ENCODE measurements at regions not wholly inside any gene's neighbourhood (a gene's known extent, or its start where the extent isn't known, plus 50 kb on each side); places are given as distances from the start of the nearest gene placed in this dataset.
"Not testable (repeated sequence)": the region's sequence is repeated elsewhere in the genome, so short reads cannot be mapped to it uniquely, and the experiment has no call there.

DNA sequence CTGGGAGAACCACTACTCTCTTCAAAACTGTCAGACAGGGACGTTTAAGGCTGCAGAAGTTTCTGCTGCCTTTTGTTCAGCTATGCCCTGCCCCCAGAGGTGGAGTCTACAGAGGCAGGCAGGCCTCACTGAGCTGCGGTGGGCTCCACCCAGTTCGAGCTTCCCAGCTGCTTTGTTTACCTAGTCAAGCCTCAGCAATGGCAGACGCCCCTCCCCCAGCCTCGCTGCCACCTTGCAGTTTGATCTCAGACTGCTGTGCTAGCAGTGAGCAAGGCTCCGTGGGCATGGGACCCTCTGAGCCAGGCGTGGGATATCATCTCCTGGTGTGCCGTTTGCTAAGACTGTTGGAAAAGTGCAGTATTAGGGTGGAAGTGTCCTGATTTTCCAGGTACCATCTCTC lies 258.6 kb upstream of the GOT2 start:
- not testable (repeated sequence) for DNase-seq

DNA sequence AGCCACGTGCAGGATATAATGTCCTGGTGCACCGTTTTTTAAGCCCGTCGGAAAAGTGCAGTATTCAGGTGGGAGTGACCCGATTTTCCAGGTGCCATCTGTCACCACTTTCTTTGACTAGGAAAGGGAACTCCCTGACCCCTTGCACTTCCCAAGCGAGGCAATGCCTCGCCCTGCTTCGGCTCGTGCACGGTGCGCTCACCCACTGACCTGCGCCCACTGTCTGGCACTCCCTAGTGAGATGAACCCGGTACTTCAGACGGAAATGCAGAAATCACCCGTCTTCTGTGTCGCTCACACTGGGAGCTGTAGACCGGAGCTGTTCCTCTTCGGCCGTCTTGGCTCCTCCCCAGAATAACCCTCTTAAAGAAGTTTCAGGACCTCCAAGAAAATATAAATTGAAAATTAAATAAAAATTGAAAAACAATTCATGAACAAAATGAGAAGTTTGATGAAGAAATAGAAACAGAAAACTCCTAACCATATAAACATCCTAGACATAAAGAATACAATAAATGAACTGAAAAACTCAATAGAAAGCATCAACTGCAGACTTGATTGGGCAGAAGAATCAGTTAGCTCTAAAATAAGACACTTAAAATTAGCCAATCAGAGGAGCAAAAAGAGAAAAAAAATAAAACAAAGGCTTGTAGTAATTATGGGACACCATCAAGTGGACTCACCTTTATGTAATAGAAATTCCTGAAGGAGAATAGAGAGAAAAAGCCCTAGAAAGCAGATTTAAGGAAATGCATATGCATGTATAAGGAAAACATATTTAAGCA lies 249.3 kb upstream of the GOT2 start:
- not testable (repeated sequence) for DNase-seq

DNA sequence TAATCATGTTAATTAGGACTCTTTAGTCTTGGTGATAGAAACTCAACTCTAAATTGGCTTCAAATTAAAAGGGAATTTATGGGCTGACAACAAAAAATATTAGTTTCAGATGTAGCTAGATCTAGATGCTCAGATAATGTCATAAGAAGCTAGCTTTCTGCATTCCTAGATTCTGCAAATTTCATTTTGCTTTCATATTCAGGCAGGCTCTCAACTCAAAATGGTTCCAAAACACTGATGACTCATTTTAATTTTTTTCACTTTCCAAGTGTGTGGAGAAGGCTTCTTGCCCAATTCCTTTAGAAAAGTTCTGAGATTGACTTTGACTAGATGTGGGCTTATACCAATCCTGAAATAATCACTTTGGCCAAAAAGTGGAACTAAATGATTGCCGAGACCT lies 236.7 kb upstream of the GOT2 start:
- DNase-seq = no peak

DNA sequence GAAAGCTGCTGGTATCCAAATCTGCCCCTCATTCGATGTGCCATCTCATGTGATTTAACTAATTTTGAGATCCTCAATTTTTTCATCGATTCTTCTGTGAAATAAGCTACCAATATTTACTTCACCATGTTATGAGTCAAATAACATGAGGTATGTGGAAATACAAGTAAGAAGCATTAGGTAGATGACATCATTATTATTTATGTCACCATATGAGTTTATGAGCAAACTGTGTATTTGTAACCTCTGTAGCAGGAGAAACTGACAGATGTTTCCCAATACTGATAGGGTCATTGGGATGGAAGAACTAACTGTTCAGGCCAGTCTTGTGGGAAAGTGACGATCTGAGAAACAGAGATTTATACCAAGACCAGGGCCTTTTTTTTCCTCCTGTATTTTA lies 229.4 kb upstream of the GOT2 start:
- DNase-seq = no peak

DNA sequence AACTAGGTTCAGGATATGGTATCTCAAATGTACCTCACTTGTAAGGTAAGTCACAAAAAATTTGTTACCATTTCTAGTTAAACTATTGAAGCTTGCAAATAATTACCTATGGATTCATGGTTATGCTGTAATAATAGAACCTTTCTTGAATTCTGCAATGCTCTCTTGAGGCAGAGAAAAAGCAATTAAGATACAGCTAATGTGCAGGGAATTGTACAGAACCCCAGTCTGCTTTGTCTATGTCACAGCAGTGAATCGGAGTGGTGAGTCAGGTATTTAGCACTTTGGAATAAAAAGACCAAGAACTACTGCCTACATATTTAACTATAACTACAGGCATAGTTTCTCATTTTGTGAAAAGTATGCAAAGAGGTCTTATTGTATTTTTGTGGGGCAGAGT lies 228.7 kb upstream of the GOT2 start:
- DNase-seq = no peak

DNA sequence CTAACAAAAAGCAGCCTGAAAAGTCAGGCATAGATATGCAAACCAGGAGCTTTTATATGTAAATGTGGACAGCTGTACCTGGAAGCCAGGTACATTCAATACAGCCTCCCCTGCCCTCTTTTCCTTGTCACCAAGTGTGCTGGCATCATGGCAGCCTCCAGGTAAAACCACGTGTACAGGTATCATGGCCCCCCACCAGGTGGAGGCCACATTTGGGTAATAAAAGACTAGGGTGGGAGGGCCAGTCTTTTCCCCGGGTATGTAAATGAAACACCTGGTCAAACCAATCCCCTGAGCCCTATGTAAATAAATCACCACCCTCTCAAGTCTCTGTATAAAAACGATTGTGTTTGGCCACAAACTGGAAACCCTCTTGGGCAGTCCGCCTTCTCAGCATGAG lies 226.4 kb upstream of the GOT2 start:
- no peak for DNase-seq

DNA sequence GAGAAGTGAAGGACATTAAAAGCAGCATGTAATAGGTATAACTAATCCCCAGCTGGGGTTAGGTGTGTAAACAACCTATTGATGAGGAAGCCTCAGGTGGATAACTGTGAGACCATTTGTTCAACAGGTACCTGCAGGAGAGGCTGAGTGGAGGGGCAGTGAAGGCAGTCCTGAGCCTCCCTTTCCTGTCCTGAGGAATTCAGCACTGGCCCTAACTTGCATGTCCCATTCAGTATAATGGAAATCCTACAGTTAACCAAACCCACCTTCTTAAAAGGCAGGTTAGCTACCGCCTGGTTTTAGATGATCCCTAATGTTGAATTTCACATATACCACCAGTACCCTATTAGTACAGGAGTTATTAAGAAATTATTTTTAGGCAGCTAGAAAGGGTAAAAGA lies 225.9 kb upstream of the GOT2 start:
- no peak for DNase-seq

DNA sequence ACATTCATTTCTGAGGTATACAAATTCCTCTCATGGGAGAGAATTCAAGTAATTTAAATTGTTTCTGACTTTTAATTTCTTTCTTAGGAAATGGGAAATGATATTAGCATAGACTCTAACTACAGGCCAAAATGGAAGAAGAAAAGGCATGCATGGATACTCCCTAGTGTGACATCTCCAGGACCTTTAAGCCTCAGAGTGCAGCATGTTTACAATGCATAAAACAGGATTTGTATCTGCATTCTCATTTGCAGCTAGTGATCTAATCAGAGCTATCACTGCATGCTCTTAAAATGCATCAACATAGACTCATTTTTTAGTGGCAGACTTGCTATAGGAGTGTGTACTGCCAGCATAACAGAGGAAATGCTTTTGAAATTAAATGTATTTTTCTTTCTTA lies 224.6 kb upstream of the GOT2 start:
- DNase-seq = no peak

DNA sequence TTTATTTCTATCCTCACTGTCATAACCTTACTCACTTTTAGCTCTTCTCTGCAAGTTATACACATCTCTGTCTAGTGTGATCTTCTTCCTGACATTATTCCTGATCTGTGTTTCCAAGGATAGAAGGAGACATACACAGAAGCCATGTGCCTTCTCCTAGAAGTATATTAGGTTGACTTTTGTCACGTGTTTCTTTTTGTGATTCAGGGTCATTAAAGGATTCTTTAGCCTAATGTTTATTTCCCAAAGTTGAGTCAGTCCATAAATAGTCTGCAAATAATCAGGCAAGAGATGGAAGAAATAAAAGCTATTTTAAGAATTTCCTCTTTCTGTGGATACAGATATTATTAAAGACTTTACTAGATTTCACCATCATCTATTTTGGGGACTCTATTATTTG lies 214.1 kb upstream of the GOT2 start:
- DNase-seq = no peak

DNA sequence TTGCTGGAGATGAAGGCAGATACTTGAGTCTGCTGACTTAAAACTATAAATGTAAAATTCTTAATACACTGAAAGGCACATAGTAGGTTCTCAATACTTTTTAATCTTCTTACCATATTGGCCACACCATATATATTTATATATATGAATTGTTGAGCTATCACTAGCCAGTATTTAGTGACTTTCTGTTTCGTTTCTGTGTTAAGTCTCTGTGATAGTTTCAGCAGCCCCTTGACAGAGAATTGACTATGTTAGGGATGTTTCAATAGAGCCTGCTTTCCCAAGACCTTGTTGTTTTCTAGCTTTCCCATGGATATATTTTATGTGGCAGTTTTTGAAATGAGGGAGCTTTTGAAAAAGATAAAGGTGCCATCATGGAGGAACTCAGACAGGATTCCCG lies 206.5 kb upstream of the GOT2 start:
- no peak for DNase-seq

DNA sequence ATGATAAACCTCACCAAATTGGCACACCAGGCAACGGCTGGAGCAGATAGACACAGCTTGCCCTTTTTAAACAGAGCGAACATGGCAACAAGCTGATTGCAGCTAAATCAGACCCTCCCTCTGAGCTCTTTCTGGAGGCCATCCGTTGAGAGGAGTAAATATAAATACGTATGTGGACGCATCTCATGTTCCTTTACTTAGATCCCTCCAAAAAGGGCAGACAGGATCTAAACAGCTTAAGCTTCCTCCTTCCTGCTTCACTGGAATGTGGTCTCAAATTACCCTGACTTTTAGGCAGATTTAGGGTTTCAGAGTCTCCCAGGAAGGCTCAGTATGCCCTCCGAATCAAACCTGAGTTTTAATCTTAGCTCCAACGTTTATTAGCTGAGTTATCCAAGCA lies 204.7 kb upstream of the GOT2 start:
- no peak for DNase-seq

DNA sequence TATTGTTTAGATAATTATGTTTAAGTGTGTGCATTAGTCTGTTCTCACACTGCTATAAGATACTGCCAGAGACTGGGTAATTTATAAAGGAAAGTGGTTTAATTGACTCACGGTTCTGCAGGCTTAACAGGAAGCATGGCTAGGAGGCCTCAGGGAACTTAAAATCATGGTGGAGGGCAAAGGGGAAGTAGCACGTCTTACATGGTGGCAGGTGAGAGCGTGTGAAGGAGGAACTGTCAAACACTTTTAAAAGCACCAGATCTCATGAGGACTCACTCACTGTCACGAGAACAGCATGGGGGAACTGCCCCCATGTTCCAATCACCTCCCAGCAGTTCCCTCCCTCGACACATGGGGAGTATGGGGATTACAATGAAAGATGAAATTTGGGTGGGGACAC lies 203.5 kb upstream of the GOT2 start:
- no peak for DNase-seq

DNA sequence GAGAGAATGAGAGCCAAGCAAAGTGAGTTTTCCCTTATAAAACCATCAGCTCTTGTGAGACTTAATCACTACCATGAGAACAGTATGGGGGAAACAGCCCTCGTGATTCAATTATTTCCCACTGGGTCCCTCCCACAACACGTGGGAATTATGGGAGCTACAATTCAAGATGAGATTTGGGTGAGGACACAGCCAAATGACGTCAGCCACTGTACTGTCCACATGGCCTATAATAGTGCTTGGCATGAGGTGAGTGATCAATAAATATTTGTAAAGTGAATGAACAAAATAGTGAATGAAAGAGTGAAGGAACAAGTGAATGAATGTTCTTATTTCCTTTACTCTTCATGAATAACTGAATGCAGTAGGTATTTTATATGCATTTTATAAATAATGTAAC lies 199.1 kb upstream of the GOT2 start:
- no peak for DNase-seq

DNA sequence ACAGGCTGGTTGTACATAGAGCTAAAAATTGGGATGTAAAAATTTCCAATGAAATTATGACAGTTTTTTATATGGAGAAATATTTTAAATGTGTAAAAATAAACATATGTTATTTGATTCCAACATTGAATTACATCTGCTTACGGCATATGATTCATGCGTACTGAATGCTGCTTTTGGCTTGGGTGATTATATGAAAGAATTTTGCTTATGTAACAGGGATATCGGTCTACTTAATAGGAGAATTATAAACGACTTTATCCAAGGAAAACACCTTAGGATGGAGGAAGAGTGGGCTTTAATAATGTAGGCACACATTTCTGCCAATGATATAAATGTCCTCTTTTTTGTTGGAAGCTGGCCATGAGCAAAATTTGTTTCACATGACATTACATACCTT lies 197.3 kb upstream of the GOT2 start:
- DNase-seq = no peak

DNA sequence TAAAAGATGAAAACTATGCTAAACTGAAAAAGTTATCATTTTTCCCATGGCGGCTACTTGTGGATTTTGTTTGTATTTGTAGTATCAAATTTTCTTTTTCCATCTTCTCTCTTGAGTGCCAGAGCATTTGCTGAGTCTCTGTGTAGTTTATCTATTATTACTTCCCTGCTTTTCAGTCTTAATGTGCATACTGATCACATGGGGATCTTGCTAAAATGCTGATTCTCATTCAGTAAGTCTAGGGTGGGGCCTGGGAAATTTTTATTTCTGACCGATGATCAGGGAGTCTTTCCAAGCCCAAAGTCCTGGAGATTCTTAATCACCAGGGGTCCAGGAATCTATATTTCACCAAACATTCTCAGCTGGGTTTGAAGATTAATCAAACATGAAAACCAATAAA lies 189.0 kb upstream of the GOT2 start:
- no peak for DNase-seq

DNA sequence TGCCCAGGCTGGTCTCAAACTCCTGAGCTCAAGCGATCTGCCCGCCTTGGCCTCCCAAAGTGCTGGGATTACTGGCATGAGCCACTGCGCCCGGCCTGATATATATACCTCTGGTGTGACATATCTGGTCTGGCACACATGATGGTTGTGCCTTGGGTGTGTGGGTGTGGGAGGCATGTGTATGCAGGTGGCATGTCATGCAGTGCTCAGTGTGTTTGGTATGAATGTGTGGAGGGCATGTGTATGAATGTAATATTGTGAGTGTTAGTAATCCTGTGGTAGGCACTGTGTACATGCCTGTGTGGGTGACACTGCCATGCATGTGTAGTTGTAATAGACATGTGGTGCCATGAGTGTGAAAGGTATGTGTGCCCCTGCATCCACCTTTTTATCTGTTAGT lies 179.3 kb upstream of the GOT2 start:
- DNase-seq = no peak

DNA sequence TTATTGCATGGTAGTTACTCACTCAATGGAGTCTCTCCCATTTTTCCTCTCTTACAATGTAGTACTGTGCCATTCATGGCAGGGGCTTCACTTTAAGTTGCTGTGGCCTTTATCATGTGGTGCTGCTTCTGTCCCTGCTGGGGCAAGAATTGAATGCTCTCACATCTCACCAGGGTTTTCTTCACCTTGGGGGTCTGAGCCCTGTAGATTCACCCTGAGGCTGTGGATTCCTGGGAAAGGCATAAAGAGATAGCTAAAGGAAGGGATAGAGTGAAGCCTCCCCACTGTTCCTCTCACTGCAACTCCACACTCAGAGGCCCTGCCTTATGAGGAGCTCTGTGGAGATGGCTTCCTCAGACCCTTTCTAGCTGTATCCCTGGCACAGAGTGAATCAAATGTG lies 178.5 kb upstream of the GOT2 start:
- DNase-seq = no peak

DNA sequence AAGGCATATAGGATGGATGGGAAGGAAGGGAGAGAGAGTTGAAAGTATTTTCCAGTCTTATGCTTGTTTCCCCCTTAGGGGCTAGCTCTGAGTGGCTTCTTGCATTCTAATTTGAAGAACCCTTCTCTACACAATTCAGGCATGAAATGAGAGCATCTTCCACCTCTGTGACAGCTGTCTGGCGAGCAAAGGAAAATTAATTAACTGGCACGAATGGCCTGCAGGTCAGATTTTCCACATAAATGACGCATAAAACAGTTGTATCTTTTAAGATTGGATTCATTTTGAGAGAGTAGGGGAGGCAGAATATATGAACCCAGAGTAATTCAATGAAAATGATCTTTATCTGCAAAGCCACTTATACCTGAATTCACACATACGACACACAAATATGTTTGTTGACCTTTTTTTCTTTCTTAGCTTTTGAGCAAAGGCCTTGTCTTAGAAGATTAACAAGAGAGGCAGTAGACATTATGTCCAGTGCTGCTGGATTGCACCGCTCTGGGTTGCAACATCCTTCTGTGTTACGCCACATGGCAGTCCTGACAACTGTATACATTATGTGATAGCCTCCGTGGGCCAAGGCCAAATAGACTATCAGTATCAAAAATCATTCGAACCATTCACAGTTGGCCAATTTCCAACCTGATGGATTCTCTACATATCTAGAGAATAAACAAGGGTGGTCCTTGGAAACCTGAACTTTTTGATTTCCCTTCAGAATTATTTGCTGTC lies 173.0 kb upstream of the GOT2 start:
- DNase-seq = no peak

DNA sequence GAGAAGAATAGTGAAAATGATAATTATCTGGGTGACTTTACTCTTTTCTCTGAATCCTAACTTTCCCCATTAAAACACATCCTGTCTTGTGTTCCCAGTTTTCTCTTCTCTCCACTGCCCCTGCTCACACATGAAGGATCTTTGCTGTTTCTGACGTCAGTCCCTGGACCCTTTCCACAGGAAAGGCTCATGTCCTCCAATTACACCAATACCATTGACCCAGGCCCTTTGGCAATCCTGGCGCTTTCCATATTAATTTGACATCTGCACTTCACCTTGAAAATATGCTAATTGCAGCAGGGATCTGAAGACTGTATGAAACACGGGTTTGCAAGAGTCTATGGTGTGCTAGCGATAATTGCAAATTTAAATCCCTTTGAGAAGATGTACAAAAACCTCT lies 170.2 kb upstream of the GOT2 start:
- DNase-seq = no peak

DNA sequence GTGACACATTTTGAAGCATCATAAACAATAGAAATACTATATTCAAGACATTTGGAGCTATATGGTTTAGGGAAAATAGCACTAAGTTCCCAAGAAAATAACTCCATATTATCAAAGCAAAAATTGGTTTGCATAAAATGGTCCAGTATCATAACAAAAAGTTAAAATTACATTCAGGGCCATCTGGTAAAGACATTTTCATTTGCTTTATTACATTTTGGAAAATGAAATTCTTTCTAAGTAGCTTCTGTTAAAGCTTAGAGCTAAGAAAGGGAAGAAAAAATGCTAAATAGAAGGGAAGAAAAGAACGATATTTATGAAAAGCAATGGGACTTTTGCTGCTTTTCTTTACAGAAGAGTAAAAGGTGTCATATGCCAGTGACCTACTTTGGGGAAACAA lies 155.4 kb upstream of the GOT2 start:
- no peak for DNase-seq

DNA sequence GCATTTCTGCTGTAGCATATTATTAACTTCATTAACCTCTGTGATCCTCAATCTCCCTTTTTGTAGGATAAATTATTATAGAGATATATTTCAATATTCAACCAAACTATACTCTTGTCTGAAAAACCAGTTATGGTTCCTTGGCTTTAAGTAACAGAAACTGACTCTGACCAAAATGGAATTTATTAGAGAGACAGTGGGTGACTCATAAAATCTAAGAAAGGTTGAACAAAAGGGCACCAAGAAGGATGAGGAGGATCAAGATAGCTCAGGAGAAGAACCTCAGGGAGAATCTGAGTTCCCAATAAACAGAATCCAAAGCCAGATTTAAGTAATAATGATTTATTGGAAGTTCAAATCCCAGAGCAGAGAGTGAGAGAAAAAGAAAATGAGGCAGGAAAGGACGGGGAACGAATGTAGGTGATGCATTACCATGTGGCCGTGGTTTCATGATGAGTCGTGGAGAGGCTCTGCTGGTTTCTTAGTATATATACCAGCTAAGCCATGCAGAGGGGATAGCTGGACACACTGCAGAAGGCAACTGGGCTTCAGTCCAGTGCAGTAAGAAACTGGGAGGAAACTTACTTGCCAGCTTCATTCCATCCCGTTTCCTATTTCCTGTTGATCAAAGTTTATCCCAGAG lies 151.5 kb upstream of the GOT2 start:
- DNase-seq = no peak

DNA sequence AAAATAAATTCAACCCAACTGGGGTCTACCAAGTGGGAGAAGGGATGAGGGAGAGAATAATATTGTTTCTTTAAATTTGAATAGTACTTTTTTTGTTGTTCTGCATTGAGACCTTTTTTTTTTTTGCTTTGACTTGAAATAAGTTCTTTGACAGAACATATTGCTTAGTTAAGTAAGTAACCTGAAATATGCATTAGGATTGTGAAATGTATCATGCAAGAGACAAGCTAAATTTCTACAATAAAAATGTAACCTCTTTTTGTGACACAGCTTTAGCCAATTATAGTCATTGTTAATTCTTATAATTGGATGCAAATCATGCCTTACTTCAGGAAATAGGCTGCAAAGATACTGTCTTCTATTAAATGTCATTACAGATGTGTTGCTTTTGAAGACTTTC lies 150.0 kb upstream of the GOT2 start:
- no peak for DNase-seq

DNA sequence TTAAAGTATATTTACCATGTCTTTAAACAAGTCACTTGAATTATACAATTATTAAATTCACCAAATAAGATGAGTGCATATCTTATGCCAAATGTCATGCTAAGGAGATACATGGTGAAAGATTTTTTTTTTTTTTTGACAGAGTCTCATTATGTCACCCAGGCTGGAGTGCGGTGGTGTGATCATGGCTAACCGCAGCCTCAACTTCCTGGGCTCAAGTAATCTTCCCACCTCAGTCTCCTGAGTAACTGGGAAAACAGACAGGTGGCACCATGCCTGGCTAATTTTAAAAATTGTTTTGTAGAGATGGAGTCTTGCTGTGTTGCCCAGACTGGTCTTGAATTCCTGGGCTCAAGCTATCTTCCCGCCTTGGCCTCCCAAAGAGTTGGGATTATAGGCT lies 149.0 kb upstream of the GOT2 start:
- DNase-seq = no peak

DNA sequence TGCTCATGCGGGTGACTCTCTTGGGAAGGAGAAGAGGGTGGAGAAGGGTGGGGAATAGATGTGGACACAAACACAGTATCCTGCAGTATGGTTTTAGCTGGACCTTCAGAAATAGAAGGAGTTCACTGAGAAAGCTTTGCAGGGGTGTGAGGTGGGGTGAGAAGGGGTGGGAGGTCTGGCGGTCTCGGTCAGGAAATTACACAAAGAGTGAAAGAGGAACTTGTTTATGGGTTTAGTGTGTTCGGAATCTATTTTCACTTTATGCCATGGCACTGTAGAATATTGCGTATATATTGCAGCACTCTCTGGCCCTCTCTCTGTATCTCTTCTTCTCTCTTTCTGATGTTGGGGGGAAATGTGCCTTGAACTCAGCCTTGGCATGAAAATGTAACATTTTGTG lies 148.2 kb upstream of the GOT2 start:
- DNase-seq = no peak

Measured in NCI-H524 treated with DMSO at 0.1 percent for 48 hours (cell line).